ENCODE measurements at regions not wholly inside any gene's neighbourhood (a gene's known extent, or its start where the extent isn't known, plus 50 kb on each side); places are given as distances from the start of the nearest gene placed in this dataset.
"Not testable (repeated sequence)": the region's sequence is repeated elsewhere in the genome, so short reads cannot be mapped to it uniquely, and the experiment has no call there.

- TF ChIP-seq CTCF (IDR thresholded peaks at IDR 0.05; ENCODE audit: low read depth, low read length); MYC (IDR thresholded peaks at IDR 0.05; ENCODE audit: low read depth, low read length); POLR2A (IDR thresholded peaks at IDR 0.05; ENCODE audit: extremely low read depth, insufficient read length): not testable (repeated sequence)
- TF ChIP-seq, protein P1, sequence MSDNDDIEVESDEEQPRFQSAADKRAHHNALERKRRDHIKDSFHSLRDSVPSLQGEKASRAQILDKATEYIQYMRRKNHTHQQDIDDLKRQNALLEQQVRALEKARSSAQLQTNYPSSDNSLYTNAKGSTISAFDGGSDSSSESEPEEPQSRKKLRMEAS (IDR thresholded peaks at IDR 0.05; ENCODE audit: low read depth, low read length): not testable (repeated sequence)
These were observed 130.0 kb downstream of the MRPL57 start for GRCh38 chr13:21306300-21307073.

Measured in NB4 (cell line).